ENCODE measurements at regions not wholly inside any gene's neighbourhood (a gene's known extent, or its start where the extent isn't known, plus 50 kb on each side); places are given as distances from the start of the nearest gene placed in this dataset.

- DNase-seq (ENCODE audit: extremely low spot score, insufficient read length, low read depth) = no peak
- FAIRE-seq = no peak
Measured at GRCh38 chr12:98296462-98297079, 218.8 kb upstream of the TMPO start.

- FAIRE-seq = no peak
Measured at GRCh38 chr12:98297538-98297937, 217.9 kb upstream of the TMPO start.

GRCh38 chr12:98308141-98308540, 207.2 kb upstream of the TMPO start:
- DNase-seq (ENCODE audit: extremely low spot score, insufficient read length, low read depth) (no peak), FAIRE-seq (no peak)

More at GRCh38 chr12:98297538-98297937, 217.9 kb upstream of the TMPO start:
- no peak for DNase-seq (ENCODE audit: extremely low spot score, insufficient read length, low read depth)

- FAIRE-seq = peak; percentile 29
- DNase-seq (ENCODE audit: extremely low spot score, insufficient read length, low read depth) = no peak
Measured at GRCh38 chr12:98317939-98318899, 197.2 kb upstream of the TMPO start.

GRCh38 chr12:98319716-98320425, 195.5 kb upstream of the TMPO start:
- DNase-seq (ENCODE audit: extremely low spot score, insufficient read length, low read depth) (no peak), FAIRE-seq (no peak)

- FAIRE-seq = no peak
- no peak for DNase-seq (ENCODE audit: extremely low spot score, insufficient read length, low read depth)
Measured at GRCh38 chr12:98325003-98325402, 190.4 kb upstream of the TMPO start.

- DNase-seq (ENCODE audit: extremely low spot score, insufficient read length, low read depth) = no peak
- FAIRE-seq = no peak
Measured at GRCh38 chr12:98328467-98328866, 186.9 kb upstream of the TMPO start.

- no peak for DNase-seq (ENCODE audit: extremely low spot score, insufficient read length, low read depth)
- peak; percentile 36 for FAIRE-seq
Measured at GRCh38 chr12:98329589-98329988, 185.8 kb upstream of the TMPO start.

- peak; percentile 63 for FAIRE-seq
- DNase-seq (ENCODE audit: extremely low spot score, insufficient read length, low read depth) = no peak
Measured at GRCh38 chr12:98332642-98333041, 182.7 kb upstream of the TMPO start.

GRCh38 chr12:98334768-98335167, 180.6 kb upstream of the TMPO start:
- FAIRE-seq (no peak), DNase-seq (ENCODE audit: extremely low spot score, insufficient read length, low read depth) (no peak)

- FAIRE-seq = no peak
- no peak for DNase-seq (ENCODE audit: extremely low spot score, insufficient read length, low read depth)
Measured at GRCh38 chr12:98341026-98341425, 174.4 kb upstream of the TMPO start.

GRCh38 chr12:98341732-98342131, 173.7 kb upstream of the TMPO start:
- FAIRE-seq = no peak
- no peak for DNase-seq (ENCODE audit: extremely low spot score, insufficient read length, low read depth)

GRCh38 chr12:98343002-98343567, 172.3 kb upstream of the TMPO start:
- DNase-seq (ENCODE audit: extremely low spot score, insufficient read length, low read depth) (no peak), FAIRE-seq (peak; percentile 31)

GRCh38 chr12:98344046-98344930, 171.1 kb upstream of the TMPO start:
- FAIRE-seq (no peak), DNase-seq (ENCODE audit: extremely low spot score, insufficient read length, low read depth) (no peak)

- no peak for DNase-seq (ENCODE audit: extremely low spot score, insufficient read length, low read depth)
Measured at GRCh38 chr12:98345308-98345876, 170.0 kb upstream of the TMPO start.

GRCh38 chr12:98351089-98351488, 164.3 kb upstream of the TMPO start:
- FAIRE-seq (no peak), DNase-seq (ENCODE audit: extremely low spot score, insufficient read length, low read depth) (no peak)

More at GRCh38 chr12:98345308-98345876, 170.0 kb upstream of the TMPO start:
- no peak for FAIRE-seq

- DNase-seq (ENCODE audit: extremely low spot score, insufficient read length, low read depth) (no peak), FAIRE-seq (no peak)
Measured at GRCh38 chr12:98351784-98352183, 163.6 kb upstream of the TMPO start.

- DNase-seq (ENCODE audit: extremely low spot score, insufficient read length, low read depth) = no peak
- FAIRE-seq = no peak
Measured at GRCh38 chr12:98352218-98352811, 163.1 kb upstream of the TMPO start.

- FAIRE-seq (peak; percentile 33), DNase-seq (ENCODE audit: extremely low spot score, insufficient read length, low read depth) (no peak)
Measured at GRCh38 chr12:98352835-98353234, 162.6 kb upstream of the TMPO start.

Measured in GM18507 (cell line).